Activated T-helper 1 cell treated with anti-CD3 and anti-CD28 coated beads, Interleukin-2, amount 50 U/mL, for 16 hours (primary cell): ENCODE measurements at regions not wholly inside any gene's neighbourhood (a gene's known extent, or its start where the extent isn't known, plus 50 kb on each side); places are given as distances from the start of the nearest gene placed in this dataset.

Experiments used
- DNase-seq, 2 donors: peaks; one replicate each; pipeline ENCODE4 v3.0.0-alpha.2; 2020; ENCODE audit warnings: low read depth in 1 of 2, low spot score in 1 of 2

- DNase-seq = no peak
These were observed 519.9 kb downstream of the TBC1D22A start for GRCh38 chr22:47282366-47282765.

GRCh38 chr22:47281126-47282106, 519.0 kb downstream of the TBC1D22A start:
- no peak for DNase-seq

GRCh38 chr22:47280301-47280700, 517.9 kb downstream of the TBC1D22A start:
- DNase-seq = no peak

- no peak for DNase-seq
These were observed 517.3 kb downstream of the TBC1D22A start for GRCh38 chr22:47279746-47280145.

GRCh38 chr22:47279337-47279736, 516.9 kb downstream of the TBC1D22A start:
- no peak for DNase-seq

GRCh38 chr22:47278655-47279054, 516.2 kb downstream of the TBC1D22A start:
- DNase-seq = no peak

- DNase-seq = no peak
These were observed 515.1 kb downstream of the TBC1D22A start for GRCh38 chr22:47277531-47277930.

- DNase-seq = no peak
These were observed 514.5 kb downstream of the TBC1D22A start for GRCh38 chr22:47276991-47277390.

- no peak for DNase-seq
These were observed 514.0 kb downstream of the TBC1D22A start for GRCh38 chr22:47276450-47276820.

GRCh38 chr22:47275605-47276449, 513.4 kb downstream of the TBC1D22A start:
- DNase-seq = no peak

- no peak for DNase-seq
These were observed 511.7 kb downstream of the TBC1D22A start for GRCh38 chr22:47274196-47274595.

- no peak for DNase-seq
These were observed 508.1 kb downstream of the TBC1D22A start for GRCh38 chr22:47270463-47271135.

- no peak for DNase-seq
These were observed 507.2 kb downstream of the TBC1D22A start for GRCh38 chr22:47269516-47270088.

- no peak for DNase-seq
These were observed 505.2 kb downstream of the TBC1D22A start for GRCh38 chr22:47267513-47268282.

- no peak for DNase-seq
These were observed 503.9 kb downstream of the TBC1D22A start for GRCh38 chr22:47266329-47266728.

- DNase-seq = no peak
These were observed 498.1 kb downstream of the TBC1D22A start for GRCh38 chr22:47260551-47260950.

GRCh38 chr22:47259990-47260389, 497.5 kb downstream of the TBC1D22A start:
- no peak for DNase-seq

GRCh38 chr22:47259049-47259448, 496.6 kb downstream of the TBC1D22A start:
- no peak for DNase-seq

- no peak for DNase-seq
These were observed 495.5 kb downstream of the TBC1D22A start for GRCh38 chr22:47257976-47258375.

GRCh38 chr22:47257566-47257965, 495.1 kb downstream of the TBC1D22A start:
- DNase-seq = no peak
